GM23338 (cell line): ENCODE measurements at regions not wholly inside any gene's neighbourhood (a gene's known extent, or its start where the extent isn't known, plus 50 kb on each side); places are given as distances from the start of the nearest gene placed in this dataset.
"Not testable (repeated sequence)": the region's sequence is repeated elsewhere in the genome, so short reads cannot be mapped to it uniquely, and the experiment has no call there.

ENCODE experiments used
- ATAC-seq: fragments of 200-7000 bp; cut with Tn5 transposase; 3 replicates; pipeline ENCODE4 v1.9.1; 2020
- DNase-seq: peaks from one replicate; pipeline ENCODE4 v3.0.0-alpha.2; 2015; ENCODE audit warnings: low spot score
- H2AFZ ChIP-seq: fragments of 200-600 bp; sonication (generic); 2 replicates; pipeline ENCODE4 v1.8.0; 2016; ENCODE audit warnings: antibody characterized with exemption, mild to moderate bottlenecking, moderate library complexity
- H3F3A ChIP-seq: fragments of 200-600 bp; sonication (generic); replicated peaks from 2 replicates; pipeline ENCODE4 v1.8.0; 2017; ENCODE audit warnings: antibody characterized with exemption, mixed run types, low read depth
- H3K27ac ChIP-seq: fragments of 200-600 bp; sonication (generic); 2 replicates; pipeline ENCODE4 v1.6.1; 2016; ENCODE audit warnings: low read depth
- H3K27me3 ChIP-seq: fragments of 200-600 bp; sonication (generic); 2 replicates; pipeline ENCODE4 v1.8.0; 2016; ENCODE audit warnings: mild to moderate bottlenecking, mixed run types, moderate library complexity; ENCODE audit not compliant: insufficient read depth
- H3K36me3 ChIP-seq: fragments of 200-600 bp; sonication (generic); 2 replicates; pipeline ENCODE4 v1.8.0; 2016; ENCODE audit warnings: mild to moderate bottlenecking; ENCODE audit not compliant: insufficient read depth
- H3K4me1 ChIP-seq: fragments of 200-600 bp; sonication (generic); 2 replicates; pipeline ENCODE4 v1.8.0; 2016; ENCODE audit warnings: mild to moderate bottlenecking, moderate library complexity; ENCODE audit not compliant: insufficient read depth
- H3K4me2 ChIP-seq: fragments of 200-600 bp; sonication (generic); 2 replicates; pipeline ENCODE4 v1.7.1; 2017; ENCODE audit warnings: mixed run types
- H3K4me3 ChIP-seq: fragments of 200-600 bp; sonication (generic); 2 replicates; pipeline ENCODE4 v1.6.1; 2016; ENCODE audit warnings: mixed run types
- H3K79me2 ChIP-seq: fragments of 200-600 bp; sonication (generic); replicated peaks from 2 replicates; pipeline ENCODE4 v1.8.0; 2017; ENCODE audit warnings: mild to moderate bottlenecking; ENCODE audit not compliant: insufficient read depth
- H3K9me2 ChIP-seq: fragments of 200-600 bp; sonication (generic); 2 replicates; pipeline ENCODE4 v1.8.0; 2017; ENCODE audit not compliant: insufficient read depth
- H4K20me1 ChIP-seq: fragments of 200-600 bp; sonication (generic); replicated peaks from 2 replicates; pipeline ENCODE4 v1.8.0; 2017; ENCODE audit warnings: mild to moderate bottlenecking; ENCODE audit not compliant: insufficient read depth
- H3K27ac Mint-ChIP-seq: 2 replicates; pipeline ENCODE4 v1.8.0; 2020; ENCODE audit warnings: inconsistent platforms, mild to moderate bottlenecking, moderate library complexity, mixed read lengths
- H3K27me3 Mint-ChIP-seq: 3 replicates; pipeline ENCODE4 v1.8.0; 2022; ENCODE audit warnings: low read depth, mild to moderate bottlenecking, moderate library complexity, mixed read lengths, inconsistent platforms; ENCODE audit not compliant: insufficient read depth, poor library complexity
- H3K36me3 Mint-ChIP-seq: 3 replicates; pipeline ENCODE4 v1.8.0; 2021; ENCODE audit warnings: low read depth, mild to moderate bottlenecking, inconsistent platforms, moderate library complexity, mixed read lengths
- H3K4me1 Mint-ChIP-seq: 3 replicates; pipeline ENCODE4 v1.8.0; 2020; ENCODE audit warnings: mild to moderate bottlenecking, inconsistent platforms, mixed read lengths
- H3K4me3 Mint-ChIP-seq: 3 replicates; pipeline ENCODE4 v1.8.0; 2021; ENCODE audit warnings: moderate library complexity, mild to moderate bottlenecking, inconsistent platforms, mixed read lengths
- H3K9me3 Mint-ChIP-seq: 3 replicates; pipeline ENCODE4 v1.8.0; 2020; ENCODE audit warnings: moderate library complexity, mild to moderate bottlenecking, inconsistent platforms, mixed read lengths
- CREB1 ChIP-seq: fragments of 250-450 bp; sonication (Bioruptor Pico); IDR thresholded peaks from 2 replicates; pipeline ENCODE4 v1.5.0; 2020; ENCODE audit warnings: low read depth, mild to moderate bottlenecking, moderate library complexity
- EZH2 ChIP-seq: fragments of 200-600 bp; sonication (generic); IDR thresholded peaks from one replicate; pipeline ENCODE4 v1.8.0; 2017; ENCODE audit warnings: antibody characterized with exemption, mild to moderate bottlenecking, low read depth; ENCODE audit not compliant: unreplicated experiment
- POLR2AphosphoS5 ChIP-seq: IDR thresholded peaks from 2 replicates; pipeline ENCODE4 v1.6.1; 2016; ENCODE audit warnings: antibody characterized with exemption, low read depth
- ZNF114 ChIP-seq: fragments of 250-450 bp; sonication (Bioruptor Pico); IDR thresholded peaks from 2 replicates; pipeline ENCODE4 v1.5.0; 2020; ENCODE audit warnings: mild to moderate bottlenecking, moderate library complexity
- ZNF331 ChIP-seq: fragments of 250-450 bp; sonication (Bioruptor Pico); IDR thresholded peaks from 2 replicates; pipeline ENCODE4 v1.5.0; 2020; ENCODE audit warnings: low read depth, mild to moderate bottlenecking, moderate library complexity
- TF ChIP-seq, protein P1 (sequence below), 2 experiments: fragments of 200-600 bp in 1 of 2; sonication (generic) in 1 of 2; conservative IDR thresholded peaks; 2 replicates each; pipeline versions ENCODE4 v1.5.1 to v1.6.1; 2016 to 2017; ENCODE audit warnings: antibody characterized with exemption in 2 of 2, low read depth in 2 of 2, mild to moderate bottlenecking in 2 of 2, moderate library complexity in 1 of 2
- TF ChIP-seq, protein P2 (sequence below): fragments of 250-450 bp; sonication (Bioruptor Pico); IDR thresholded peaks from 2 replicates; pipeline ENCODE4 v1.5.0; 2020; ENCODE audit warnings: mild to moderate bottlenecking, moderate library complexity

DNA sequence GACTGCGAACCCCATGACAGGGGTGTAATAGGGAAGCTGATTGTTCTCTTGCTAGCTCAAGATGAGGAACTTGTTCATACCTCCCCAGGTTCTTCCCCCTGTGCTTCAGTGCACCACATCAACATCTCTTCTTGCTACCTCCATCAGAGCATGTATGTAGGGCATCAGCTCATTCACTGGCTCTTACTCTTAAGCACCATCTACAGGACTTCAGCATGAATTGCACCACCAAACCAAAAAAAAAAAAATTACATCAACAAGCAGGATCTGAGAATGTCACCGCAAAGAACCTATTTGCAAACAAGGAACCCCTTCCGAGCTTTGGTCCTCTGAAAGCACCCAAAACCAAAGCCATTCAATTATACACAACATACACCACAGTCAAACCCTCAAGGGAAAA is 2226.5 kb upstream of the RAG2 start:
- DNase-seq (peak; percentile 47), ATAC-seq (peak; percentile 43; the same call in 2 of the 3 replicates)
- H3K4me2 ChIP-seq, result no peak overlapping the region
- H4K20me1 ChIP-seq, result no peaks in the 10 kb centered on the region
- no peak overlapping the region for H3K27ac ChIP-seq
- H2AFZ ChIP-seq, result no peak overlapping the region
- H3K4me1 ChIP-seq, result no peaks in the 10 kb centered on the region
- TF ChIP-seq, protein P1, sequence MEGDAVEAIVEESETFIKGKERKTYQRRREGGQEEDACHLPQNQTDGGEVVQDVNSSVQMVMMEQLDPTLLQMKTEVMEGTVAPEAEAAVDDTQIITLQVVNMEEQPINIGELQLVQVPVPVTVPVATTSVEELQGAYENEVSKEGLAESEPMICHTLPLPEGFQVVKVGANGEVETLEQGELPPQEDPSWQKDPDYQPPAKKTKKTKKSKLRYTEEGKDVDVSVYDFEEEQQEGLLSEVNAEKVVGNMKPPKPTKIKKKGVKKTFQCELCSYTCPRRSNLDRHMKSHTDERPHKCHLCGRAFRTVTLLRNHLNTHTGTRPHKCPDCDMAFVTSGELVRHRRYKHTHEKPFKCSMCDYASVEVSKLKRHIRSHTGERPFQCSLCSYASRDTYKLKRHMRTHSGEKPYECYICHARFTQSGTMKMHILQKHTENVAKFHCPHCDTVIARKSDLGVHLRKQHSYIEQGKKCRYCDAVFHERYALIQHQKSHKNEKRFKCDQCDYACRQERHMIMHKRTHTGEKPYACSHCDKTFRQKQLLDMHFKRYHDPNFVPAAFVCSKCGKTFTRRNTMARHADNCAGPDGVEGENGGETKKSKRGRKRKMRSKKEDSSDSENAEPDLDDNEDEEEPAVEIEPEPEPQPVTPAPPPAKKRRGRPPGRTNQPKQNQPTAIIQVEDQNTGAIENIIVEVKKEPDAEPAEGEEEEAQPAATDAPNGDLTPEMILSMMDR (conservative IDR thresholded peaks at IDR 0.05; ENCODE audit: low read depth in 2 of 2), result peak; percentile 34 to 46
- no peak for TF ChIP-seq CREB1 (CRISPR knock-in tag)
- Mint-ChIP-seq H3K4me3 (no peak overlapping the region), H3K9me3 (peaks cover 52% of the 10 kb centered on the region), H3K27ac (no peak overlapping the region), H3K4me1 (no peaks in the 10 kb centered on the region), H3K36me3 (peaks cover 40% of the 10 kb centered on the region; the same call in 2 of the 3 replicates), H3K27me3 (no peaks in the 10 kb centered on the region)
- H3K9me2 ChIP-seq, result no peaks in the 10 kb centered on the region
- no peaks in the 10 kb centered on the region for H3F3A ChIP-seq
- H3K79me2 ChIP-seq, result no peaks in the 10 kb centered on the region
- no peaks in the 10 kb centered on the region for H3K27me3 ChIP-seq
- H3K36me3 ChIP-seq, result peaks cover 7% of the 10 kb centered on the region; the same call in 1 of the 2 replicates
- H3K4me3 ChIP-seq, result no peak overlapping the region

DNA sequence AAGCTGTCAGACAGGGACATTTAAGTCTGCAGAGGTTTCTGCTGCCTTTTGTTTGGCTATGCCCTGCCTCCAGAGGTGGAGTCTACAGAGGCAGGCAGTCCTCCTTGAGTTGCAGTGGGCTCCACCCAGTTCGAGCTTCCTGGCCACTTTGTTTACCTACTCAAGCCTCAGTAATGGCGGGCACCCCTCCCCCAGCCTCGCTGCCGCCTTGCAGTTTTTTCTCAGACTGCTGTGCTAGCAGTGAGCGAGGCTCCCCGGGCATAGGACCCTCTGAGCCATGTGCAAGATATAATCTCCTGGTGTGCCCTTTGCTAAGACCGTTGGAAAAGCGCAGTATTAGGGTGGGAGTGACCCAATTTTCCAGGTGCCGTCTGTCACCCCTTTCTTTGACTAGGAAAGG is 2223.8 kb upstream of the RAG2 start:
- not testable (repeated sequence) for H3K4me2 ChIP-seq, H4K20me1 ChIP-seq, H3K27ac ChIP-seq, DNase-seq, H3K4me3 Mint-ChIP-seq, H3K27ac Mint-ChIP-seq, H3K4me3 ChIP-seq, H3F3A ChIP-seq, H3K4me1 ChIP-seq, ATAC-seq, H3K4me1 Mint-ChIP-seq, H3K27me3 Mint-ChIP-seq, H3K79me2 ChIP-seq, H3K36me3 ChIP-seq, H3K9me2 ChIP-seq, H3K27me3 ChIP-seq, H2AFZ ChIP-seq
- H3K36me3 Mint-ChIP-seq, result peaks cover 26% of the 10 kb centered on the region; the same call in 2 of the 3 replicates
- H3K9me3 Mint-ChIP-seq, result peaks cover 36% of the 10 kb centered on the region

DNA sequence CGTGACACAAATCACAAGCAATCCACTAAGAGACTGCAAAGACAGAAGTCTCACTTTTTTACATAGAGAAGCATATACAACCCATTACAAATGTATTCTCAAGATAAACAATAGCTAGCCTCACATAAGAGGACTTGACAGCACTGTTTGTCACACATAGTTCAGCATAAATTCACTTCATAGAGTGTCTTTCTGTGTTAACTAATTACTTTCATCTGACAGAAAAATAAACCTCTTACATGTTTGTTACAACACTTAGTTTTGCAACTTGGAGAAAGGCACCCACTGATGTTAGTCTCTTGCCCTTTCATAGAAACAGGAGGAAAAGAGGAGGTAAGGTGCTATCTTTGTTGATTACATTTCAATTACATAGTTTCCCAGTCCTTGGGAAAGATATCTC is 2221.9 kb upstream of the RAG2 start:
- H3K36me3 ChIP-seq, result peaks cover 7% of the 10 kb centered on the region; the same call in 1 of the 2 replicates
- Mint-ChIP-seq H3K4me3 (no peak overlapping the region), H3K27ac (no peak overlapping the region), H3K4me1 (no peaks in the 10 kb centered on the region), H3K27me3 (no peaks in the 10 kb centered on the region), H3K9me3 (peaks cover 28% of the 10 kb centered on the region), H3K36me3 (peaks cover 19% of the 10 kb centered on the region; the same call in 2 of the 3 replicates)
- H3K4me2 ChIP-seq, result no peak overlapping the region
- no peak overlapping the region for H2AFZ ChIP-seq
- H3K27ac ChIP-seq, result no peak overlapping the region
- no peaks in the 10 kb centered on the region for H3F3A ChIP-seq
- H3K9me2 ChIP-seq, result no peaks in the 10 kb centered on the region
- no peaks in the 10 kb centered on the region for H3K4me1 ChIP-seq
- no peak for ATAC-seq
- no peaks in the 10 kb centered on the region for H4K20me1 ChIP-seq
- no peaks in the 10 kb centered on the region for H3K27me3 ChIP-seq
- H3K4me3 ChIP-seq, result no peak overlapping the region
- H3K79me2 ChIP-seq, result no peaks in the 10 kb centered on the region
- DNase-seq, result no peak
- TF ChIP-seq, protein P2, sequence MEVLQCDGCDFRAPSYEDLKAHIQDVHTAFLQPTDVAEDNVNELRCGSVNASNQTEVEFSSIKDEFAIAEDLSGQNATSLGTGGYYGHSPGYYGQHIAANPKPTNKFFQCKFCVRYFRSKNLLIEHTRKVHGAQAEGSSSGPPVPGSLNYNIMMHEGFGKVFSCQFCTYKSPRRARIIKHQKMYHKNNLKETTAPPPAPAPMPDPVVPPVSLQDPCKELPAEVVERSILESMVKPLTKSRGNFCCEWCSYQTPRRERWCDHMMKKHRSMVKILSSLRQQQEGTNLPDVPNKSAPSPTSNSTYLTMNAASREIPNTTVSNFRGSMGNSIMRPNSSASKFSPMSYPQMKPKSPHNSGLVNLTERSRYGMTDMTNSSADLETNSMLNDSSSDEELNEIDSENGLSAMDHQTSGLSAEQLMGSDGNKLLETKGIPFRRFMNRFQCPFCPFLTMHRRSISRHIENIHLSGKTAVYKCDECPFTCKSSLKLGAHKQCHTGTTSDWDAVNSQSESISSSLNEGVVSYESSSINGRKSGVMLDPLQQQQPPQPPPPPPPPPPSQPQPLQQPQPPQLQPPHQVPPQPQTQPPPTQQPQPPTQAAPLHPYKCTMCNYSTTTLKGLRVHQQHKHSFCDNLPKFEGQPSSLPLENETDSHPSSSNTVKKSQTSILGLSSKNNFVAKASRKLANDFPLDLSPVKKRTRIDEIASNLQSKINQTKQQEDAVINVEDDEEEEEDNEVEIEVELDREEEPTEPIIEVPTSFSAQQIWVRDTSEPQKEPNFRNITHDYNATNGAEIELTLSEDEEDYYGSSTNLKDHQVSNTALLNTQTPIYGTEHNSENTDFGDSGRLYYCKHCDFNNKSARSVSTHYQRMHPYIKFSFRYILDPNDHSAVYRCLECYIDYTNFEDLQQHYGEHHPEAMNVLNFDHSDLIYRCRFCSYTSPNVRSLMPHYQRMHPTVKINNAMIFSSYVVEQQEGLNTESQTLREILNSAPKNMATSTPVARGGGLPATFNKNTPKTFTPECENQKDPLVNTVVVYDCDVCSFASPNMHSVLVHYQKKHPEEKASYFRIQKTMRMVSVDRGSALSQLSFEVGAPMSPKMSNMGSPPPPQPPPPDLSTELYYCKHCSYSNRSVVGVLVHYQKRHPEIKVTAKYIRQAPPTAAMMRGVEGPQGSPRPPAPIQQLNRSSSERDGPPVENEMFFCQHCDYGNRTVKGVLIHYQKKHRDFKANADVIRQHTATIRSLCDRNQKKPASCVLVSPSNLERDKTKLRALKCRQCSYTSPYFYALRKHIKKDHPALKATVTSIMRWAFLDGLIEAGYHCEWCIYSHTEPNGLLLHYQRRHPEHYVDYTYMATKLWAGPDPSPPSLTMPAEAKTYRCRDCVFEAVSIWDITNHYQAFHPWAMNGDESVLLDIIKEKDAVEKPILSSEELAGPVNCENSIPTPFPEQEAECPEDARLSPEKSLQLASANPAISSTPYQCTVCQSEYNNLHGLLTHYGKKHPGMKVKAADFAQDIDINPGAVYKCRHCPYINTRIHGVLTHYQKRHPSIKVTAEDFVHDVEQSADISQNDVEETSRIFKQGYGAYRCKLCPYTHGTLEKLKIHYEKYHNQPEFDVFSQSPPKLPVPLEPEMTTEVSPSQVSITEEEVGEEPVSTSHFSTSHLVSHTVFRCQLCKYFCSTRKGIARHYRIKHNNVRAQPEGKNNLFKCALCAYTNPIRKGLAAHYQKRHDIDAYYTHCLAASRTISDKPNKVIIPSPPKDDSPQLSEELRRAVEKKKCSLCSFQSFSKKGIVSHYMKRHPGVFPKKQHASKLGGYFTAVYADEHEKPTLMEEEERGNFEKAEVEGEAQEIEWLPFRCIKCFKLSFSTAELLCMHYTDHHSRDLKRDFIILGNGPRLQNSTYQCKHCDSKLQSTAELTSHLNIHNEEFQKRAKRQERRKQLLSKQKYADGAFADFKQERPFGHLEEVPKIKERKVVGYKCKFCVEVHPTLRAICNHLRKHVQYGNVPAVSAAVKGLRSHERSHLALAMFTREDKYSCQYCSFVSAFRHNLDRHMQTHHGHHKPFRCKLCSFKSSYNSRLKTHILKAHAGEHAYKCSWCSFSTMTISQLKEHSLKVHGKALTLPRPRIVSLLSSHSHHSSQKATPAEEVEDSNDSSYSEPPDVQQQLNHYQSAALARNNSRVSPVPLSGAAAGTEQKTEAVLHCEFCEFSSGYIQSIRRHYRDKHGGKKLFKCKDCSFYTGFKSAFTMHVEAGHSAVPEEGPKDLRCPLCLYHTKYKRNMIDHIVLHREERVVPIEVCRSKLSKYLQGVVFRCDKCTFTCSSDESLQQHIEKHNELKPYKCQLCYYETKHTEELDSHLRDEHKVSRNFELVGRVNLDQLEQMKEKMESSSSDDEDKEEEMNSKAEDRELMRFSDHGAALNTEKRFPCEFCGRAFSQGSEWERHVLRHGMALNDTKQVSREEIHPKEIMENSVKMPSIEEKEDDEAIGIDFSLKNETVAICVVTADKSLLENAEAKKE, result no peak
- TF ChIP-seq EZH2, result no peak
- no peak for TF ChIP-seq ZNF114 (CRISPR knock-in tag)
- TF ChIP-seq ZNF331 (CRISPR knock-in tag), result no peak
- no peak for TF ChIP-seq POLR2AphosphoS5
- TF ChIP-seq, protein P1 (conservative IDR thresholded peaks at IDR 0.05; ENCODE audit: low read depth in 2 of 2), result no peak
